ENCODE measurements at regions not wholly inside any gene's neighbourhood (a gene's known extent, or its start where the extent isn't known, plus 50 kb on each side); places are given as distances from the start of the nearest gene placed in this dataset.

- TF ChIP-seq CTCF (IDR thresholded peaks at IDR 0.05) (no peak), ZFX (IDR thresholded peaks at IDR 0.05; ENCODE audit: borderline replicate concordance) (no peak)
Observed at GRCh38 chr5:5014586-5015235, 125.4 kb upstream of the ADAMTS16 start.

Measured in 22Rv1 (cell line).